Stimulated activated CD4-positive, alpha-beta T cell treated with anti-CD3 and anti-CD28 coated beads, Interleukin-1b, Interleukin-23, amount 100 ng/mL, for 4 hours (primary cell): ENCODE measurements at regions not wholly inside any gene's neighbourhood (a gene's known extent, or its start where the extent isn't known, plus 50 kb on each side); places are given as distances from the start of the nearest gene placed in this dataset.
"Not testable (repeated sequence)": the region's sequence is repeated elsewhere in the genome, so short reads cannot be mapped to it uniquely, and the experiment has no call there.

Experiments used
- DNase-seq, 2 donors: peaks; one replicate each; pipeline ENCODE4 v3.0.0-alpha.2; 2020; ENCODE audit warnings: low read depth in 2 of 2

DNA sequence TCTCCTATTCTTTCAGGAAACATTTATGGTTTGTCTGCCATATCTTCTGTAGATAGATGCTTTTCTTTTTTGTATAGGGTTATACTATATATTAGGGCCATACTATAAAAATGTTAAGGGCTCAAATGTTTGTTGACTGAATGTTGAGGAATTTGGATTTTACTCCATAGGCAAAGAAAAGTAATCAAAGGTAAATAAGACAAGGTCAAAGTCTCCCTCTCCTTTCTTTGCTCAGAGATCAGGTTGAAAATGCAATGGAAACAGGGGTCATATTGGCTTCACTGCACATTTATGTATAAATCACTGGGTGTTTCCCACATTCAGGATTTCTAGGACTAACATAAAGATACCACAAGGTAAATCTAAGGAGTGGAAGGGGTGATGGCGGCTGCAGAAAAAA is 291.4 kb upstream of the FZD8 start:
- no peak for DNase-seq

DNA sequence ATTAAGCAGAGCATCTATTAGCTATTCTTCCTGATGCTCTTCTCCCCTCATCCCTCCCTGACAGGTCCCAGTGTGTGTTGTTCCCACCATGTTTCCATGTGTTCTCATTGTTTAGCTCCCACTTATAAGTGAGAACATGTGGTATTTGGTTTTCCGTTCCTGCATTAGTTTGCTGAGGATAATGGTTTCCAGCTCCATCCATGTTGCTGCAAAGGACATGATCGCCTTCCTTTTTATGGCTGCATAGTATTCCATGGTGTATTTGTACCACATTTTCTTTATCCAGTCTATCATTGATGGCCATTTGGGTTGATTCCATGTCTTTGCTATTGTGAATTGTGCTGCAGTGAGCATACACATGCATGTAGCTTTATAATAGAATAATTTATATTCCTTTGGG is 287.9 kb upstream of the FZD8 start:
- DNase-seq: not testable (repeated sequence)

DNA sequence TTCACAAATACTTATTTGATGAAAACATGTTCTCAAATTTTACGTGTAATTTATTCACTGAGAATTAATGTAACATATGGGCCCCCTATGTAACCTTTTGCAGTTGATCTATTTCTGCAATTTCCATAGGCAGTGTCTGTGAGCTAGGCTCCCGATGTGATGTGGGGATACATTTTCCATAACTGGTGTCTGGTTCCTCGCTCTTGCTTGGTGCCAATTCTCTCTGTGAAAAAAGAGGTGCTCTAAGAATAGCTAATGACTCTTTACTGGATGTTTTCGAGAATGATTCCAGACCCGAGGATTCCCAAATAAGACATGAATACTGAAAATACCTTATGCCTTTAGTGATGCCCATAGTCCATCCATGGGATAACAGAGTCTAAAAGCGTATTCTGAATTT is 286.7 kb upstream of the FZD8 start:
- DNase-seq: no peak

DNA sequence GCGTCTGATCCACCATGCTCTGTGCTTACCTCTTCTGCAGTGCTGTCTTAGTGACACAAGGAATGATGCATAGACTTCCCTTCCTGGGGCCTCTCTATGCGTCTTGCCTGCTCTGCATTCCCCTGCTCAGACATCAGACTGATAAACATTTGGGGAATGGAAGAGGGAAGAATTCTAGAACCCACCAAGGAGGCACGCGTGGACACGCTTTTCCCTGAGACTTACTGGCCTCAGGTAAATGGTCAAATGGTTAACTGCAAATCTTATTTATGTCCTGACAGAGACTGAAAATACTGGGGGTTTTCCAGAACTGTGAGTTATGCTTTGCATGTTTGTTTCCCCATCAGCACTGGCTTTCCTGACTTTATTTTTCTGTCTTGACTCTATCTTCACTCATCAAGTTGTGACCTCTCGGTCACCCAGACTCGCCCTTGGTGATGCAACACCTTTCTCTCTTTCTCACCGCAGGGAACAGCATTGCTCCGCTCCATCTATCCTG is 285.9 kb upstream of the FZD8 start:
- DNase-seq: no peak

DNA sequence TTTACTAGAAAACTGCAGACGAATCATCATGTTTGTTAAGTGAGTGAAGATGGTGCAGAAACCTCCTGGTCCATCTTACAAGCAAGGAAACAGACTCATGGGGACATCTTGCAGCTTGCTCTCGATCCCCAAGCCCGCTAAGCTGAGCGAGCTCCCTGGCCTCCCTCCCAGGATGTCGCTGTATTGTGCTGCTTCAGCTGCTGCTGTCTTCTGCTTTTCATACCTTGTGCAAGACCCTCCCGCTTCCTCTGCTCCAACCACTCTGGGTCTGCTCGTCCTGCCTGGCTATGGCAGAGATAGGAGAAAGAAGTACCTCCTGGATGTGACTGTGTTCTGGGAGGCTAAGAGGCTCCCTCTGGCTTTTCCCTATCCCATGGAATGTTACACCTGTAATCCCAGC is 285.2 kb upstream of the FZD8 start:
- no peak for DNase-seq

DNA sequence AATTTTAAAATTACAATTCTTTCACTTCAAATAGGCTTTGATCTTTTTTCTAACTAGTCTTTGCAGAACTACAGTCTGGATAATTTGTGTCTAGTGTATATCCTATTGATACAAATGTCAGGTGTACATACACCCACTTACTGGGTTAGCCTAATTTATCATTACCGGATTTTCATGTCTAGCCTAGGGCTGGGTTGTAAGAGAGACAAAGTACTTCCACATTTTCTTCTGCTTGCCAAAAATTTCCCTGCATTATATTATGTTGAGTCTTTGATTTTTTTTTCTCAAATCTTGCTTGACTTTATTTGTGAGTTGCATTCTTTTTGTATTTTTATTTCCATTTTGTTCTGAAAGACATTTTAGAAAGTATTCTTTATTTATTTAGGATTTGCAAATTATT is 284.8 kb upstream of the FZD8 start:
- no peak for DNase-seq

DNA sequence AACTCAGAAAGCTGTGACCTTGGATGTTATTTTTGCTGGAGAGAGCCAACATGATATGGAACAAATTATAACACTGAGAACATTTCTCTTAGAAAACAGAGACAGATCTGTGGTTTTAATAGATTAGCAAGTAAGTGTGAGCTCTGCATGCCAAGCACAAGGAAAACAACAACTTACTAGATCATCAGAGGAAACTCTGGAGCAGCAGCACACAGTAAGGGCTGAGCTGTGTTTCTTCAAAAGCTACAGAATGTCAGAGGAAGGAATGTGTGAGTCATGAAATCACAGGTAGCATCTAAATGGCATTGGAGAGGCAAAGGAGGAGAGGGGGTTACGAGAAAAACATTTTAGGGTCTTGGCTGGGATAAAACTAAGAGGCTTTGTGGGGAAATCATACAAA is 283.4 kb upstream of the FZD8 start:
- DNase-seq: no peak

DNA sequence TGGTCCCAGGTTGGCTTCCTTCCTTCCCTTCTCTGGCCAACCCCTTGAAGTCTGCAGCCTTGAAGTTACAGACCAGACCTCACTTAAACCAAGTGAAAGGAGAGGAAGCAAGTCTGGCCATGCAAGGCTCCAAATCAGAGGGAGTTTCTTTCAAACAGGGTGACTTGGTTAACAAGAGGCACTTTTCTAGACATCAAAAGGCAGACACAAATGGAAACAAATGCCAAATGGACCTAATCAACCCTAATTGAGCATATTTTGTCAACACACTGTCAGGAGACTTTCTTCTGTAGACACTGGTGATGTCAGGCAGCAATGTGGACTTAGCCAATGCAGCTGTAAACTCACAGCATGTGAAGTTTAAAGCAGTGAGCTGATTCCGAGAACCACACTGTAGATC is 282.7 kb upstream of the FZD8 start:
- DNase-seq: no peak

DNA sequence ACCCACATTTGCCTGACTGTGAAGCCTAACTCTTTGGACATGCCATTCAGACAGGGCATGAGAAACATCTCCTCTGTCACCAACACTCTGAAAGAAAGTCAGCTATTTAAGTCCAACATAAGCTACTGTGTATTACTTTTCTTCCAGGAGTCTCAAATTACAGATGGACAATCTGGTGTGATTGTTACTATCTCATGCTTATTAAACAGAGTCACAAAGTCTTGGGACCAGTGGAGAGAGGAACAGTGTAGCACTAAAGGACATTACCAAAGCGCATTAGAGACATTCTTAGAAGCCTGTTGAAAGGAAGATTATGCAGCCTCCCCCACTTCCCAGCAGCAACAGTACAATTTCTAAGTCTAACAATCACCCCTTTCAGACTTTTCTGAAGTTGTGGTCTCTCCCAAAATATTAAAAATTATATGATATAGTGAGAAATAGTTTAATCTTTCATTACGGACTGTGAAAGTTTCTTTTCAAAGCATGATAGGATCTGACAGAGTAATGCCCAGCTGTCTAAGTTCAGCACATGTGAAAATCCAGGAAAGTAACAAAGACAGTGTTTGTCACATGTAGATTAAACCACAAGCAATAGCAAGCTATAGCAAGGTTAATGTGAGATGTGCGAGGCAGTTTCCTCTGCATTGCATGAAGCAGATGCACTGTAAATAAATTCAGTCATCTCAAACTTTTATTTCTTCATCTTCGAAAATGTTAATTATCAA is 280.9 kb upstream of the FZD8 start:
- DNase-seq: no peak

GRCh38 chr10:35921866-35922350 is 279.8 kb upstream of the FZD8 start:
- DNase-seq: no peak

GRCh38 chr10:35916791-35917190 is 274.7 kb upstream of the FZD8 start:
- no peak for DNase-seq

DNA sequence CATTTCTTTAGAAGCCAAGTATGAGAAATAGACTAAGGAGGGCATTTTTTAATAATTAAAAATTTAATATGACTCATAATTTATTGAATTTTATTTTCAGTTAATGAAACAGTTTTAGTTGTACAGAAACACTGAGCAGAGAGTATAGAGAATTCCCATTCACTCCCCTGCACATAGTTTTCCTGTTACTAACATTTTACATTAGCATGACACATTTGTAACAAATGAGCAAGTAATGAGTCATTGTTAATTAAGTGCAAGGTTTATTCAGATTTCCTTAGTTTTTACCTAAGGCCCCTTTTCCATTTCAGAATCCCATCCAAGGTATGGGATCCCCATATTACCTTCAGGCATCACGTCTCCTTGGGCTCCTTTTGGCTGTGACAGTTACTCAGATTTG is 271.5 kb upstream of the FZD8 start:
- no peak for DNase-seq

GRCh38 chr10:35912615-35913569 is 270.8 kb upstream of the FZD8 start:
- no peak for DNase-seq

- no peak for DNase-seq
These were observed 269.9 kb upstream of the FZD8 start for GRCh38 chr10:35911954-35912353.

- DNase-seq: no peak
These were observed 269.1 kb upstream of the FZD8 start for GRCh38 chr10:35911233-35911632.

- DNase-seq: no peak
These were observed 268.1 kb upstream of the FZD8 start for GRCh38 chr10:35910234-35910633.

DNA sequence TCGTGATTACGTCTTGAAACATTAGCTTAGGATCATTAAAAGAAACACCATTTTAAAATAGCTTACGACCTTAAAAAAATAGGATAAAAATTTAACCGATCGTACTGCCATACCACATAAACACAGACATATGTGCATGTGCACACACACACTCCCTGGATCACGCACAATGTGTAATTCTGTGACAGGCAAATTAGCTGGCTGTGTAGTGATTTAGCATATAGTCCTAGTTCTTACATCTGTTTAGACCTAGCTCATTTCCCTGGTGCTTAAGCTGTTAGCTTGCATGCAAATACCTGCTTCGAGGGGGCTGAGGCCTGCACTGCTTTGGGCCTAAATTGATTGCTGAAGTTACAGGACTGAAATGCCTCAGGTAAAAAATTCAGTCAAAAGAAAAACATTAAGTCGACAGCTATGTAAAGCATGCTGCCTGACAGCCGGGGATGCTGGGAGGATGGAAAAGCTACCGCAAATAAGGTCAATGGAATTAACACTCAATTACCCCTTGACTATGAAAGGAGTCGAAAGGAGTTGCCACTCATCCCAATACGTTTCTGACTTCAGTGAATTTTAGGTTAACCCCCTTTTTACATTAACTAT is 267.1 kb upstream of the FZD8 start:
- DNase-seq: no peak

GRCh38 chr10:35908451-35908850 is 266.4 kb upstream of the FZD8 start:
- DNase-seq: no peak

DNA sequence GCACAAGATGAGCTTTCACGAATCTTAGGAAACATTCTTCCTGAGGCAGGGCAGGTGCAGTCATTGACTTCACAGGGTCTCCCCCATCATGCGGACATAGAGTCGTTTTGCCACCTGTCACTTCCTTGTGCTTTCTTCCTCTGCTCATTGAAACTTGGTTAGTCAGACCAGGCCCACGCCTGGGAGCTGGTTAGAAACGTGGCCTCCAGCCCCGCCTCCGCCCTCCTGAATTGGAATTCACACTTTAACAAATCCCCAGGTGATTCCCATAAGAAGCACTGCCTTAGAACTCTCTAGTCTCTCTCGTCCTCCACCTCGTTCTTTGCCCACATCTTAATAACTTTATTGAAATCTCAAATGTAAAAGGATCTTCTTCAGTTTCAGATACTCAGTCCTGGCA is 265.5 kb upstream of the FZD8 start:
- no peak for DNase-seq

DNA sequence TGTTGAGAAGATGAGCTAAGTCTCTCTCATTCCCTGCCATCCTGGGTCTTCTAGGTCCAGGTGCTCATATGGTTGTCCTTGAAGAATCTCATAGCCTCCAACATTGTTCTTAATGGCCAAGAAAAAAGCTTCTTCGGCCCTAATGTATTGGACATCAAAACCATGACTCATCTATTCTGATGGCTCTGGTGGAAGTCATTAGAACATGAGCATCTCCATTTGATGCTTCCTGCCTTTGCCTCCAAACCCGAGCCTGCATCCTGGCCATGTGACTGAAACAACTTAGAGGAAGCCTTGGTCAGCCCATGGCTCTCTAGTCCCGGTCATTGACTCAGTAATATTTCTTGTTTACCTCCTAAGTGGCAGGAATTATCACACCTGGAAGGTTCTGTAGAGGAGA is 264.1 kb upstream of the FZD8 start:
- DNase-seq: no peak

DNA sequence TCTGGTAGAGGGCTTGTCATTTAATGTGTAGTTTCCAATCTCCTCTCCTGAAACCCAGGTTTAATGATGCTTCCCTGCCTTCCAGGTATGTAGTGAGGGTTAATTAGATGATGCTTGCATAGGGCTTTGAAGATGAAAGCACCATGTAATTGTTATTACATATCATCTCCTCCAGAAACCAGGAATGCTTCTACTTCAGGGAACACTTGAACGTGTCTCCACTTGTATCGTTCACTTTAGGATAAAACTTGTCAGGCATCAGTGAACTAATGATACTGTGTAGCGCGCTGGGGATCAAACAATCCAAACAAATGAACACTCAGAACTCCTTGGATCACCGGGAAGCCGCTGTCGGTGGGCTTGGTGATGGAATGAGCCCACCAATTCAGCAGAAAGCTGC is 260.9 kb upstream of the FZD8 start:
- no peak for DNase-seq

DNA sequence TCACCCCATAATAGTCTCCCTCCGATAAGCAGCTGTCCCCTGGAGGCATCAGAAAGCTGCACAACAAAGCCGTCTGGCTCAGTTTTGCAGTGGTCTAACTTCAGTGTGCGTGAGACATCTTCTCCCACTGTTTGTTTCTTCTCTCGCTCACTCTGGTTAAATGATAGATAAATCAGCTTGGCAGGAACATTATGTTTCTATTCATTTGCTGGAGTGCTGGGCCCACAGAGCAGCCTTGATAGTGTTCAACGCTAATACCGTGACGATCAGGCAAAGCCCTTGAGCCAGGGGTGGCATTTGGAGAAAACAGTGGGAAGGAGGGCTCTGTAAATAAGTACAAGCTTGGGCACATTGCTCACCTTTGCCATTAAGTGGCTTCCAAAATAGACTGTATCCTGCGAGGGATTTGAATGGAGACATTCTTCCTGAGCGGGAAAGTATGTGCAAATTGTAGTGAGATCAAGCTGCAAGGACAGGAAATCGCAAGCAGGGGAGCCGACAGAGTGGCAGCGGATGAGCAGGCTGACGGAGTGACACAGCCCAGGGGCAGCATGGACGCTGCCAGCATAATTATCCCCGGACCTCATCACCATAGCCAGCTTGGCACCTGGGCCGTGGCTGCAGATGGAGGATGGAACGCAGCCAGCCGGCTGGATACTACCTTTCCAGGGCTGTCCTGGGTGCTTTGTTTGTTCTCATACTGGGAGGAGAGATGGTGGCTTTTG is 256.8 kb upstream of the FZD8 start:
- DNase-seq: no peak
